Astrocyte (in vitro differentiated cells and primary cell): ENCODE measurements at regions not wholly inside any gene's neighbourhood (a gene's known extent, or its start where the extent isn't known, plus 50 kb on each side); places are given as distances from the start of the nearest gene placed in this dataset.

Source experiments
- DNase-seq: peaks from one replicate; pipeline ENCODE4 v3.0.0-alpha.2; 2010; ENCODE audit warnings: low read depth
- FAIRE-seq: peaks from 2 replicates; lab custom pipeline; 2011; peaks lifted over from hg19 to GRCh38; lab: Jason Lieb, UNC
- H2AFZ ChIP-seq: 2 replicates; pipeline ENCODE4 v1.6.0; 2012; ENCODE audit warnings: low read depth, low read length, inconsistent platforms
- H3K27ac ChIP-seq: 2 replicates; pipeline ENCODE4 v1.5.1; 2011; ENCODE audit warnings: low read depth, low read length, inconsistent platforms
- H3K27me3 ChIP-seq: 2 replicates; pipeline ENCODE4 v1.6.0; 2011; ENCODE audit warnings: low read length, inconsistent platforms; ENCODE audit not compliant: insufficient read depth
- H3K36me3 ChIP-seq: 2 replicates; pipeline ENCODE4 v1.5.1; 2011; ENCODE audit warnings: low read length, inconsistent platforms; ENCODE audit not compliant: insufficient read depth
- H3K4me1 ChIP-seq: 2 replicates; pipeline ENCODE4 v1.5.1; 2011; ENCODE audit warnings: low read length, inconsistent platforms; ENCODE audit not compliant: insufficient read depth
- H3K4me2 ChIP-seq: 2 replicates; pipeline ENCODE4 v1.6.0; 2012; ENCODE audit warnings: low read length, inconsistent platforms
- H3K4me3 ChIP-seq: 2 replicates; pipeline ENCODE4 v1.5.1; 2011; ENCODE audit warnings: low read depth, mild to moderate bottlenecking, low read length, inconsistent platforms; ENCODE audit not compliant: insufficient read depth
- H3K79me2 ChIP-seq: 2 replicates; pipeline ENCODE4 v1.6.0; 2012; ENCODE audit warnings: mild to moderate bottlenecking, low read length, inconsistent platforms; ENCODE audit not compliant: insufficient read depth
- H3K9ac ChIP-seq: 2 replicates; pipeline ENCODE4 v1.6.0; 2012; ENCODE audit warnings: mild to moderate bottlenecking, low read length, inconsistent platforms
- H3K9me3 ChIP-seq: 2 replicates; pipeline ENCODE4 v1.5.1; 2012; ENCODE audit warnings: low read depth, mild to moderate bottlenecking, low read length, inconsistent platforms; ENCODE audit not compliant: insufficient read depth
- H4K20me1 ChIP-seq: 2 replicates; pipeline ENCODE4 v1.6.0; 2012; ENCODE audit warnings: low read length, inconsistent platforms; ENCODE audit not compliant: insufficient read depth
- H3K27ac Mint-ChIP-seq: one replicate; pipeline ENCODE4 v1.8.0; 2021; ENCODE audit warnings: mild to moderate bottlenecking, mixed read lengths; ENCODE audit not compliant: unreplicated experiment
- H3K27me3 Mint-ChIP-seq: one replicate; pipeline ENCODE4 v1.8.0; 2021; ENCODE audit warnings: low read depth, mixed read lengths; ENCODE audit not compliant: unreplicated experiment
- H3K36me3 Mint-ChIP-seq: one replicate; pipeline ENCODE4 v1.8.0; 2021; ENCODE audit warnings: low read depth, mixed read lengths; ENCODE audit not compliant: unreplicated experiment
- H3K4me1 Mint-ChIP-seq: one replicate; pipeline ENCODE4 v1.8.0; 2021; ENCODE audit warnings: low read depth, mixed read lengths; ENCODE audit not compliant: unreplicated experiment
- H3K4me3 Mint-ChIP-seq: one replicate; pipeline ENCODE4 v1.8.0; 2021; ENCODE audit warnings: mild to moderate bottlenecking, moderate library complexity, mixed read lengths; ENCODE audit not compliant: unreplicated experiment
- H3K9me3 Mint-ChIP-seq: one replicate; pipeline ENCODE4 v1.8.0; 2021; ENCODE audit warnings: mild to moderate bottlenecking, mixed read lengths; ENCODE audit not compliant: unreplicated experiment
- EZH2 ChIP-seq: IDR thresholded peaks from 2 replicates; pipeline ENCODE4 v1.6.1; 2012; ENCODE audit warnings: mild to moderate bottlenecking, low read length, inconsistent platforms; ENCODE audit not compliant: insufficient read depth
- TF ChIP-seq, protein P1 (sequence below): IDR thresholded peaks from 2 replicates; pipeline ENCODE4 v1.5.1; 2011; ENCODE audit warnings: low read depth, mild to moderate bottlenecking, inconsistent platforms, low read length, moderate library complexity; ENCODE audit not compliant: insufficient read depth

DNA sequence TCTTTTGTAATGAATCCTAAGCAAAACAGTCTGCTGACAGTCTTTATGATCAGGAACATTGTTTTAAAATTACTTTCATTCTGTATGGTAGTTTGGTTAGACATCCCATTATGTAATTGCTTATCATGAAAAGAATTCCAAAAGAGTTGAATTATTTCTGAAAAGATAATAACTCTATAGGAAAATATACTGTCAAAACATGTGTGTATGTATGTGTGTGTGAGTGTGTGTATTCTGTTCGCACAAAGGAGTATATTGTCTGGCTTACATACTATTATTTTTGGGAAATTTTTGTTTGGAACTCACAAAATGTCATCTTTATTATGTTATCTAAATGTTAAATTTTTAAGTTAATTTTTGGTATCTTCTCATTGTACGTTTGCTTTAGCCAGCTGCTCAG is 1075.9 kb downstream of the ZPLD1 start:
- Histone ChIP-seq H3K36me3 (no peaks in the 10 kb centered on the region), H3K4me2 (no peak overlapping the region), H4K20me1 (no peaks in the 10 kb centered on the region), H3K9ac (no peak overlapping the region), H2AFZ (no peak overlapping the region), H3K27me3 (no peaks in the 10 kb centered on the region), H3K79me2 (no peaks in the 10 kb centered on the region), H3K4me3 (no peak overlapping the region), H3K4me1 (no peaks in the 10 kb centered on the region), H3K9me3 (no peaks in the 10 kb centered on the region), H3K27ac (no peak overlapping the region)
- FAIRE-seq (no peak), DNase-seq (no peak)
- Mint-ChIP-seq H3K27me3 (no peaks in the 10 kb centered on the region), H3K4me3 (no peak overlapping the region), H3K9me3 (no peaks in the 10 kb centered on the region), H3K4me1 (no peaks in the 10 kb centered on the region), H3K36me3 (no peaks in the 10 kb centered on the region), H3K27ac (no peak overlapping the region)
- TF ChIP-seq EZH2 = no peak
- TF ChIP-seq, protein P1, sequence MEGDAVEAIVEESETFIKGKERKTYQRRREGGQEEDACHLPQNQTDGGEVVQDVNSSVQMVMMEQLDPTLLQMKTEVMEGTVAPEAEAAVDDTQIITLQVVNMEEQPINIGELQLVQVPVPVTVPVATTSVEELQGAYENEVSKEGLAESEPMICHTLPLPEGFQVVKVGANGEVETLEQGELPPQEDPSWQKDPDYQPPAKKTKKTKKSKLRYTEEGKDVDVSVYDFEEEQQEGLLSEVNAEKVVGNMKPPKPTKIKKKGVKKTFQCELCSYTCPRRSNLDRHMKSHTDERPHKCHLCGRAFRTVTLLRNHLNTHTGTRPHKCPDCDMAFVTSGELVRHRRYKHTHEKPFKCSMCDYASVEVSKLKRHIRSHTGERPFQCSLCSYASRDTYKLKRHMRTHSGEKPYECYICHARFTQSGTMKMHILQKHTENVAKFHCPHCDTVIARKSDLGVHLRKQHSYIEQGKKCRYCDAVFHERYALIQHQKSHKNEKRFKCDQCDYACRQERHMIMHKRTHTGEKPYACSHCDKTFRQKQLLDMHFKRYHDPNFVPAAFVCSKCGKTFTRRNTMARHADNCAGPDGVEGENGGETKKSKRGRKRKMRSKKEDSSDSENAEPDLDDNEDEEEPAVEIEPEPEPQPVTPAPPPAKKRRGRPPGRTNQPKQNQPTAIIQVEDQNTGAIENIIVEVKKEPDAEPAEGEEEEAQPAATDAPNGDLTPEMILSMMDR = no peak

DNA sequence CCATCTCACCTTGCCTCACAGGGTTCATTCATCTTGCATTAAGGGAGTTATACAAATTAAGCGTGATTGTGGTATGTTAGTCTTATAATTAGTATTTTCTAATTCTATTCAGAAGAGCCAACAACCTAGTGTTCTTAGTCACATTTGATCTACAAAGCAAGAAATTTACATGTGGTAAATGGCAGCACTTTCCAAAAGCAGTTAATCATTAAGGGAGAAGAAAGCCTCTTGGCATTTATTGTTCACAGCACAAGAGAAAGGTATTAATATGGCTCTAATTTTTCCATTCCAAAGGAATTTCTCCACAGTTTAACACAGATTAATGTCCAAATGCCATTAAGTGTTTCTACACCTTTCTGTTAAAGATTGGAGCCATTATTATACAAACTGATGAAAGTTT is 1077.1 kb downstream of the ZPLD1 start:
- no peak overlapping the region for H3K4me3 Mint-ChIP-seq

DNA sequence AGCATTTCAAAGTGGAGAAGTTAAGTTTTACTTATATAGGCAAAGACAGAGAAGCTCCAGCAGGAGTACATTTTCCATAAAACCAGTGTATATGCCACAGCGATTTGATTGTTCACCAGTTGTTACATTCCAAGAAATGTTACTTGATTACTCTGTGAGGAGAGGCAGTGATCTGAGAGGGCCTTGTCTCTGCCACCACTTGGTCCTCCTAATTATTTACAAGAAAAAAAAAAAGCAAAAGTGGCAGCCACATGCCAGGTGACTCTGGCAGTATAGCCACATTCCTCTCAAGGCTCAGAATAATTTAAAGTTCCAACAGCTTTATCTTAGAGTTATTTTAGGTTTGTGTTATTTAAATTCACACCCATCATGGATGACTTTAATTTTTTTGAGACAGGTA is 1077.8 kb downstream of the ZPLD1 start:
- Histone ChIP-seq H3K4me3 (no peak overlapping the region), H3K36me3 (no peaks in the 10 kb centered on the region), H3K9ac (no peak overlapping the region), H3K27me3 (no peaks in the 10 kb centered on the region), H2AFZ (no peak overlapping the region), H4K20me1 (no peaks in the 10 kb centered on the region), H3K4me1 (no peaks in the 10 kb centered on the region), H3K27ac (no peak overlapping the region), H3K9me3 (peaks cover 3% of the 10 kb centered on the region), H3K4me2 (no peak overlapping the region), H3K79me2 (no peaks in the 10 kb centered on the region)
- H3K36me3 Mint-ChIP-seq = no peaks in the 10 kb centered on the region
- H3K4me1 Mint-ChIP-seq = no peaks in the 10 kb centered on the region
- no peak for DNase-seq
- H3K27ac Mint-ChIP-seq = no peak overlapping the region
- peaks cover 5% of the 10 kb centered on the region for H3K9me3 Mint-ChIP-seq
- no peak for FAIRE-seq
- H3K27me3 Mint-ChIP-seq = no peaks in the 10 kb centered on the region
- no peak overlapping the region for H3K4me3 Mint-ChIP-seq
- TF ChIP-seq, protein P1 = no peak
- TF ChIP-seq EZH2 = no peak

More for the DNA sequence above, 1077.1 kb downstream of the ZPLD1 start:
- no peak overlapping the region for H3K4me2 ChIP-seq
- Mint-ChIP-seq H3K9me3 (peaks cover under 1% of the 10 kb centered on the region), H3K36me3 (no peaks in the 10 kb centered on the region), H3K4me1 (no peaks in the 10 kb centered on the region), H3K27me3 (no peaks in the 10 kb centered on the region), H3K27ac (no peak overlapping the region)
- no peak for DNase-seq
- no peaks in the 10 kb centered on the region for H3K36me3 ChIP-seq
- no peak overlapping the region for H2AFZ ChIP-seq
- H4K20me1 ChIP-seq = no peaks in the 10 kb centered on the region
- H3K27me3 ChIP-seq = no peaks in the 10 kb centered on the region
- FAIRE-seq = no peak
- H3K9me3 ChIP-seq = peaks cover 1% of the 10 kb centered on the region
- TF ChIP-seq, protein P1 = no peak
- TF ChIP-seq EZH2 = no peak
- H3K4me3 ChIP-seq = no peak overlapping the region
- H3K79me2 ChIP-seq = no peaks in the 10 kb centered on the region
- H3K27ac ChIP-seq = no peak overlapping the region
- H3K9ac ChIP-seq = no peak overlapping the region
- no peaks in the 10 kb centered on the region for H3K4me1 ChIP-seq
